ENCODE measurements at regions not wholly inside any gene's neighbourhood (a gene's known extent, or its start where the extent isn't known, plus 50 kb on each side); places are given as distances from the start of the nearest gene placed in this dataset.
"Not testable (repeated sequence)": the region's sequence is repeated elsewhere in the genome, so short reads cannot be mapped to it uniquely, and the experiment has no call there.

DNA sequence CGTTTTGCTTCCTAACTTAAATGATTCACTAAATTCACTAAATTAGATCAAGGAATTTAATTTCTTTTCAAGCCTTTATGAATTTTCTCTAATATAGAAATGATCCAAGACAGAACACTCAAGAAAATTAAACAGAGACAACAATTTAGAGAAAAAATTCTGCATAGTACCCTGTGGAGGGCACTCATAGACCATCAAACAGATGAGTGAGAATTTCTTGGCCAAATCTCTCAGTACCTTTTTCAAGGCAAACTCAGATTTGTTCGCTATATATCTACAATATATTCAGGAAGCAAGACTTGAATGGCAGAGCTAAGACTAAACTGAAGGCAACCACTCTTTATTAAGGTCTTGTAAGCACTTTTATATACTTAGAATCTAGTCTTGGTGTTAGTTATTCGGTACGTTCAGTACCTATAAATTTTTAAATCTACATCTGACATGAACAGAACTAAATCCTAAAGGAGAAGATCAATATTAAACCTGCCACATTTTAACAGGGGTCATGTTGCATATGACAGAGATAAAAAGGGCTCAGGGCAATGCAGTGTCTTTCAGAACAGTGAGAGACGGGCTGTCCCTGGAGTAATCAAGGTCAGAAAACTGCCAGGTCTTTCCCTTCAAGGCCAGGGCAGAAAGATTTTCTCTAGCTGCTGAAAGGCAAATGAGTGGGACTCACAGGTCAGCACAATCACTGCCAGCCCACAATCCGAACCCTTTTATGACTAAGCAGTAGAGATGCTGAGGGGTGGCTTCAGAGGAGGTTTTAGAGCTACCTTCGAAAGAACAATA is 118.8 kb upstream of the TMPRSS15 start:
- DNase-seq (ENCODE audit: low read depth in 1 of 2, low spot score in 1 of 2): peak in 1 of 2 experiments; percentile 40

DNA sequence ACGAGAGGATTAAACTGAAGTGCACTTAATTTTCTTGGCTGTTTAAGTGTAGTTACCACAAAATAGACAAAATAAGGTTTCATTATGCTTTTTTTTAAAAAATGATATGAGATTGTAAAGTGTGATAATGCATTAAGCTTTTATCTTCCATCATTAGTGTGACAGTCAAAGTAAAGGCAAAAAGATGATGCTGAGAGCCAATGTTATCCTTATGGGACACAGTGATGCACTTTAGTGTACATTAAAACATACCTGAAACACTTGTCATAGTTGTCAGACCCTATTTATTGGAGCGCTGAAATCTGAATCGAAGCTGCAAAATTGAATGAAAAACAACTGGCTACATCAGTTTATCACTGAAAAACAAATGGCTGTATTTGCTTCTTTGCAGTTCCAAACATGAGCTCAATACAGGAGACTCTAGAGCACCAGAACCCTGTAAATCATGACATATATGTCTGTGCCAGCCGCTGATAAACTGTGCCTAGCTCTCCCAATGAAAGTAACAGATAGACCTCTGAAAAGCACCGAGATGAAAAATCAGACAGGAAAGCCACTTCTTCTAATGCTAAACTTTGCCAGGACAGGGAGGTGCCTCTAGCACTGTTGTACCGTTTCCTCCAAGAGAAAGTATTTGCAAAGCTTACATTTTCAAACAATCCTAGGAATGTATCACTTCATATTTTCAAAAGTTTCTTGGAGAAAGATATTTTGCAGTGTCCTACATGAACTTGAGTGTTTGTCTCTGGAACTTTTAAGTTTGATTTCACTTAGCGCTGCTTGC is 120.7 kb upstream of the TMPRSS15 start:
- no peak for TF ChIP-seq JUND (IDR thresholded peaks at IDR 0.05; ENCODE audit: low read depth)
- in situ Hi-C loops (cut with HindIII; ENCODE audit: low pct_unique_long_range_greater_than_20kb, low sequenced_read_pairs): no loop called here
- no peak for DNase-seq (ENCODE audit: low read depth in 1 of 2, low spot score in 1 of 2)

More for the DNA sequence above, 118.8 kb upstream of the TMPRSS15 start:
- no peak for TF ChIP-seq JUND (IDR thresholded peaks at IDR 0.05; ENCODE audit: low read depth)
- in situ Hi-C loops (cut with HindIII; ENCODE audit: low pct_unique_long_range_greater_than_20kb, low sequenced_read_pairs): no loop called here

DNA sequence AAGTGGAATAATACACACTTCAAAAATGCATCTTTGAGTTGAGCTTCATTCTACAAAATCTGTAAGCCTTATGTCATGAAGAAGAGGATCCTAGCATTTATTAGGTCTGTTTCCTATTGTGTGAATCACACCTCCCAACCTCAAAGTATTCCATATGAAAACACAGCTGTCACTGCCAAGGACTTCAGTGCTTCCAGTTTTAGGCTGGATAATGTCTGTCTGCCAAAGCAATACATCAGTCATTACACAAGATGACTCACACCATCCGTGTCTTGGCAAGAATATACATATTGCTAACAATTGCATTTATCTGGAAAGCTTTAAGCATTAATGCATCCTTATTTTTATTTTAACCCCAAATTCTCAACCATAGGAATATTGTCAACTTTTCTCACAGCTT is 125.7 kb upstream of the TMPRSS15 start:
- in situ Hi-C loops (cut with HindIII; ENCODE audit: low pct_unique_long_range_greater_than_20kb, low sequenced_read_pairs): no loop called here
- DNase-seq (ENCODE audit: low read depth in 1 of 2, low spot score in 1 of 2): peak in 1 of 2 experiments; percentile 19
- no peak for TF ChIP-seq JUND (IDR thresholded peaks at IDR 0.05; ENCODE audit: low read depth)

GRCh38 chr21:18542081-18542480 is 138.5 kb upstream of the TMPRSS15 start:
- no peak for TF ChIP-seq JUND (IDR thresholded peaks at IDR 0.05; ENCODE audit: low read depth)
- no peak for DNase-seq (ENCODE audit: low read depth in 1 of 2, low spot score in 1 of 2)
- in situ Hi-C loops (cut with HindIII; ENCODE audit: low pct_unique_long_range_greater_than_20kb, low sequenced_read_pairs): no loop called here

GRCh38 chr21:18545908-18546307 is 142.3 kb upstream of the TMPRSS15 start:
- TF ChIP-seq JUND (IDR thresholded peaks at IDR 0.05; ENCODE audit: low read depth): no peak
- in situ Hi-C loops (cut with HindIII; ENCODE audit: low pct_unique_long_range_greater_than_20kb, low sequenced_read_pairs): no loop called here
- no peak for DNase-seq (ENCODE audit: low read depth in 1 of 2, low spot score in 1 of 2)

DNA sequence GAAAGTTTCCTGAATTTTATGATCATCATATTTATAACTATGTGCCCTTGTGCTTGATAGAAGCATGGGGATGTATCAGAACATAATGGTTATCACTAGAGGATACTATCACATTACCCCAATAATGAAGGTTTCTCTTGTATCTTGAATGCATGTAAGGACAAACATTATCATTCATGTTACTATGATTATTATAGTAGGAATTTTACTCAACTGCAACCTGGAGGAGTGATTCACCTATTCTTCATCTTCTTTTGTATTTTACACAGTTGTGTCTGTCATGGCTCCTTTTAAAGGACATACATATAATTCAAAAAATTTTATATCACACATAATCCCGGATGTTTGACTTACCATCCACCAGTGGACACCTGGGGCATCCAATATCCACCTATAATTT is 143.8 kb upstream of the TMPRSS15 start:
- no peak for TF ChIP-seq JUND (IDR thresholded peaks at IDR 0.05; ENCODE audit: low read depth)
- DNase-seq (ENCODE audit: low read depth in 1 of 2, low spot score in 1 of 2): no peak
- in situ Hi-C loops (cut with HindIII; ENCODE audit: low pct_unique_long_range_greater_than_20kb, low sequenced_read_pairs): no loop called here

- in situ Hi-C loops (cut with HindIII; ENCODE audit: low pct_unique_long_range_greater_than_20kb, low sequenced_read_pairs): no loop called here
Observed at GRCh38 chr21:18548249-18548648, 144.7 kb upstream of the TMPRSS15 start.

GRCh38 chr21:18549214-18549905 is 145.8 kb upstream of the TMPRSS15 start:
- in situ Hi-C loops (cut with HindIII; ENCODE audit: low pct_unique_long_range_greater_than_20kb, low sequenced_read_pairs): no loop called here
- no peak for DNase-seq (ENCODE audit: low read depth in 1 of 2, low spot score in 1 of 2)
- TF ChIP-seq JUND (IDR thresholded peaks at IDR 0.05; ENCODE audit: low read depth): no peak

More at GRCh38 chr21:18548249-18548648, 144.7 kb upstream of the TMPRSS15 start:
- no peak for TF ChIP-seq JUND (IDR thresholded peaks at IDR 0.05; ENCODE audit: low read depth)
- no peak for DNase-seq (ENCODE audit: low read depth in 1 of 2, low spot score in 1 of 2)

DNA sequence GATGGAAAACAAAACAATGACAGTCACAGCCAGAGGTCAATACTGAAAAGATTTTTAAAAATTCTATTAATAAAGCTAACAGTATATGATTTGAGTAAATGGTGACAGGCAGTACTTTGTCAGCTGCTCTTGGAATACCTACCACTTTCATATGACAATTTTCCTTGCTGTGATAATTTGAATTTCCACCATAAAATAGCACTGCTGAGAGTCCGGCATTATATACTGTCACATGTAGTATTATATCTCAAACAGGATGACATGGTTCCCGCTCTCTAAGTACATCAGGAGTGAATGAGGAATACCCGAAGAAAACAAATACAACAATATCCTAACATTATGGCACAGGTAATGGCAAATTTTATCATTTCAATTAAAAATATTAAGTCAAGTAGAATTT is 146.8 kb upstream of the TMPRSS15 start:
- no peak for DNase-seq (ENCODE audit: low read depth in 1 of 2, low spot score in 1 of 2)
- TF ChIP-seq JUND (IDR thresholded peaks at IDR 0.05; ENCODE audit: low read depth): no peak
- in situ Hi-C loops (cut with HindIII; ENCODE audit: low pct_unique_long_range_greater_than_20kb, low sequenced_read_pairs): no loop called here

DNA sequence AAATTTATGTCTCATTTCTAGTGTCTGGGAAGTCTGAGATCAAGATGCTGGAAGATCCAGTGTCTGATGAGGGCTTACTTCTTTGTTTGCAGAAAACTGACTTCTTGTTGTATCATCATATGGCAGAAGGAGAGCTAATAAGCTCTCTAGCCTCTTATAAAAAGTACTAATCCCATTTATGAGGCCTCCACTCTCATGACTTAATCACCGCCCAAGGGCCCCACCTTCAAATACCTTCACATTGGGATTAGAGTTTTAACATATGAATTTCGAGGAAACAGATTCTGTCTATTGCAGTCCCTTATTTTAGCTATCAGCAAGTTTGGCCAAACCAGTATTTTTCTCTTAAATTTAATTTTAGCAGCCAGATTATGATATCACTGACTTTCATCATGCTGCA is 150.2 kb upstream of the TMPRSS15 start:
- DNase-seq (ENCODE audit: low read depth in 1 of 2, low spot score in 1 of 2): no peak
- in situ Hi-C loops (cut with HindIII; ENCODE audit: low pct_unique_long_range_greater_than_20kb, low sequenced_read_pairs): no loop called here
- no peak for TF ChIP-seq JUND (IDR thresholded peaks at IDR 0.05; ENCODE audit: low read depth)

GRCh38 chr21:18567770-18568169 is 164.2 kb upstream of the TMPRSS15 start:
- in situ Hi-C loops (cut with HindIII; ENCODE audit: low pct_unique_long_range_greater_than_20kb, low sequenced_read_pairs); DNase-seq (ENCODE audit: low read depth in 1 of 2, low spot score in 1 of 2): not testable (repeated sequence)

- DNase-seq (ENCODE audit: low read depth in 1 of 2, low spot score in 1 of 2): no peak
- TF ChIP-seq JUND (IDR thresholded peaks at IDR 0.05; ENCODE audit: low read depth): no peak
- in situ Hi-C loops (cut with HindIII; ENCODE audit: low pct_unique_long_range_greater_than_20kb, low sequenced_read_pairs): no loop called here
Observed at GRCh38 chr21:18588001-18588662, 184.5 kb upstream of the TMPRSS15 start.
